Sciatic nerve (tissue), 2 donors: ENCODE measurements at regions not wholly inside any gene's neighbourhood (a gene's known extent, or its start where the extent isn't known, plus 50 kb on each side); places are given as distances from the start of the nearest gene placed in this dataset.
"Not testable (repeated sequence)": the region's sequence is repeated elsewhere in the genome, so short reads cannot be mapped to it uniquely, and the experiment has no call there.

Source experiments
- ATAC-seq: fragments of 200-7000 bp; cut with Tn5 transposase; one replicate; pipeline ENCODE4 v1.9.1; 2020; ENCODE audit warnings: mild to moderate bottlenecking, moderate library complexity
- DNase-seq: peaks from one replicate; pipeline ENCODE4 v3.0.0-alpha.2; 2020; ENCODE audit warnings: low spot score
- intact Hi-C: fragments of 100-400 bp; cut with DNase I; formaldehyde crosslinking; loops from one replicate; pipeline ENCODE4 v1.14.2; 2022
- donor health status: DM: no; HTN: no; CAD: no.
- donor health status: DM: no; HTN: no; CAD: no.

GRCh38 chr12:108425238-108425795, 86.2 kb upstream of the CMKLR1 start:
- intact Hi-C loops: no loop called here
- DNase-seq: no peak
- no peak for ATAC-seq

DNA sequence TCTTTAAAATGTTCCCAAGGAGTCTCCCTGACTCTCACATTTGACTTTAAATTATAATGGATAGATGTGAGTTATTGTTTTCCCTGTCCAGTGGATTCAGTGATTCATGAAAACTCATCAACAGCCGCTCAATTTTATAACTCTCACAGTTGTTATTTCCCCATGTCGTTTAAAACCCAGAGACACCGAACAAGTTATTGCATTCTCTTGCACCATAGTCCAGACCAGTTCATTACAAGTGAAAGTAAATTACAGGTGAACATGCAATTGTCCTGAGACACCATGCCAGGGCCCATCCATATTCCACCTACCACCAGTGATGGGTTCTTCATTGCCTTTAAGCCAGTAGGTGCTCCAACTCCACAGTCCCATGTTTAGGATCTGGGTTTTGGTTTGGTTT, 85.7 kb upstream of the CMKLR1 start:
- no peak for DNase-seq
- intact Hi-C loops: no loop called here
- ATAC-seq: no peak

DNA sequence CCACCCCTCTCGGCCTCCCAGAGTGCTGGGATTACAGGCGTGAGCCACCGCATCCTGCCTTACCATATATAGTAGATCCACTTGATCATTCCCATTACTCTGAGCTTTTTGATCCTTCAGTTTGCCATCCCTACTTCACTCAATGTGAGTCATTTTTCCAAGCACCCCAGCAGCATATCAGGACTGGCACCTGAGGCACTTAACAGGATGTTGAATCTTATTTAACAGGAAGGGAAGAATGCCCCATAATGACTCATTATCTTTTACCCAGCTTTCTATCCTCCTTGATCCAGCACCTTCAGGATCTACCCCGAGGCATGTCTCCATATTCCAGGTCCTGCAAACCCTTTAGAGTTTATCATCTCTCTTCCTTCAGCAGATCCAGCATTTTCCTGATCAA, 84.9 kb upstream of the CMKLR1 start:
- no peak for DNase-seq
- ATAC-seq: no peak
- intact Hi-C loops: no loop called here

- intact Hi-C loops: no loop called here
- DNase-seq (no peak), ATAC-seq (no peak)
Observed at GRCh38 chr12:108423486-108423885, 84.4 kb upstream of the CMKLR1 start.

GRCh38 chr12:108421082-108421481, 82.0 kb upstream of the CMKLR1 start:
- intact Hi-C loops, DNase-seq, ATAC-seq: not testable (repeated sequence)

- DNase-seq, intact Hi-C loops, ATAC-seq: not testable (repeated sequence)
Observed at GRCh38 chr12:108420421-108420820, 81.3 kb upstream of the CMKLR1 start.

- intact Hi-C loops: no loop called here
- no peak for DNase-seq
- ATAC-seq: no peak
Observed at GRCh38 chr12:108419949-108420348, 80.8 kb upstream of the CMKLR1 start.

- intact Hi-C loops: no loop called here
- ATAC-seq: no peak
- no peak for DNase-seq
Observed at GRCh38 chr12:108418164-108418890, 79.2 kb upstream of the CMKLR1 start.

- intact Hi-C loops: no loop called here
- no peak for ATAC-seq
Observed at GRCh38 chr12:108414021-108414420, 74.9 kb upstream of the CMKLR1 start.

GRCh38 chr12:108410689-108411088, 71.6 kb upstream of the CMKLR1 start:
- intact Hi-C loops: no loop called here
- DNase-seq (no peak), ATAC-seq (no peak)

More at GRCh38 chr12:108414021-108414420, 74.9 kb upstream of the CMKLR1 start:
- no peak for DNase-seq

- DNase-seq: no peak
- ATAC-seq: no peak
- intact Hi-C loops: no loop called here
Observed at GRCh38 chr12:108409481-108409880, 70.4 kb upstream of the CMKLR1 start.

DNA sequence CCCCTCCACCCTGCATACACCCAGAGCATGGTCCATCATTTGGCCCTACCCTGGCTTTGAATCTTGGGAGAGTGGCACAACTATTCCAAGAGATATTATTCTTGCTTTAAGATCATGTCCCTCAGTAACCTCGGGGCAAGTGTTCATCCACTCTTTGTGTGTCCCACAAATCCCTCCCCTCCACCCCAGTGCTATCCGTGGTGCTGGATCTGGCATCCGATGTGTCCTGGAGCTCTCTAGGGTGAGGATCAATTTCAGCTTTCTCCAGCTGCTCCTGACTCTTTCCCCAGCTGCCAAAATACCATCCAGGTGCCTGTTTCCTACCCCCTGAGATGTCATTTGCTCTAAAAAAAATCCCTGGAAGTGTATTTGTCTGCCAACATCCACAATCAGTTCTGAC, 64.8 kb upstream of the CMKLR1 start:
- intact Hi-C loops: no loop called here
- no peak for ATAC-seq
- DNase-seq: no peak

DNA sequence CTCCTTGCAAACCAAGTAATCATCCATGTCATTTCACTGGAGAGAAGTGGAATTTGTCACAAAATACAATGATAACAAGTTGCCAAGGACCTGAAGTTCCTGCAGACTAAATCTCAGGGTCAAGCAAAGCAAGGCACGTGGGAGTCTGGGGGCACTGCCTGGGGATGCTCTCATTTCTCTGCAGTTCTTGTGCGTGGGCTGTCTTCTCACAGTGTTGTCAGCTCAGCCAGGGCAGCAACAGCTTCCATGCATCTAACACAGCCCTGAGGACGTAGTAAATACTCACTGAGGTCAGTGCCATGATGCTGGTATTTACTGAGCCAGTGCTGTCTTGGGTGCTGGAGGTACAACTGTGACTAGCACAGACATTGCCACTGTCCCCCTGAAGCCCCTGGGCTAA, 62.9 kb upstream of the CMKLR1 start:
- no peak for ATAC-seq
- intact Hi-C loops: no loop called here
- DNase-seq: no peak

DNA sequence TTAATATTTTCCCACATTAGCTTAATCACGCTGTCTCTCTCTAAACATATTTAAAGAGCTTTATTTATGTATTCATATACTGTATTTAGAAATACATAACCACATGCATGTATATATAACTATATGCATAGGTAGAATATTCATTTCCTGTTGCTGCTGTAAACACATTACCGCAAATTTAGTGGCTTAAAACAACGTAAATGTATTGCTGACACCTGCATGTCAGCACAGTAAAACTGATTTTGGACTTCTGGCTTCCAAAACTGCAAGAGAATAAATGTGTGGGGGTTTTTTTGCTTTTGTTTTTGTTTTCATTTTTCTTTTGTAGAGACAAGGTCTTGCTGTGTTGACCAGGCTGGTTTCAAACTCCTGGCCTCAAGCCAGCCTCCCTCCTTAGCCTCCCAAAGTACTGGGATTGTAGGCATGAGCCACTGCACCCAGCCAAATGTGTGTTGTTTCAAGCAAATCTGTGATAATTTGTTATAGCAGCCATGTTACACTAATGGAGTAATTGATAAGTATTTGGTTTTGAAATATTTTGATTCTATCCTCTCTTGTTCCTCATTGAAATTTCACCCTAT, 61.9 kb upstream of the CMKLR1 start:
- ATAC-seq (no peak), DNase-seq (no peak)
- intact Hi-C loops: no loop called here

DNA sequence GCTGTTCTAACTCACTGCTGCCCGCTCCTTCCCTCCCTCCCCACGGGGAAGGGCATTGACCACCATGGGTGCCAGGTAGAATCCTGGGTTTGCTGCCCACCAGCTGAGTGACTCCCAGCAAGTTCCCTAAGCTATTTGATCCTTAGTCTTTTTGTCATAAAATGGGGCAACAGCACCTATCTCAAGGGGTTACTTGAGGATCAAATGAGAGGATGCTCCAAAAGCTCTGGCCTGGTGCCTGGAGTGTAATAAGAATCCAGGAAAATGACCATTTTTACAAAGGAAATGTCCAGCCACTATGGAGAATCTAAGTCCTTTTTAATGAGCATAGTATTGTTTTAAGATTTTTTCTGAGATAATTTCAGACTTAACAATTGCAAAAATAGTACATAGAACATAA, 61.4 kb upstream of the CMKLR1 start:
- DNase-seq (no peak), ATAC-seq (no peak)
- intact Hi-C loops: no loop called here

DNA sequence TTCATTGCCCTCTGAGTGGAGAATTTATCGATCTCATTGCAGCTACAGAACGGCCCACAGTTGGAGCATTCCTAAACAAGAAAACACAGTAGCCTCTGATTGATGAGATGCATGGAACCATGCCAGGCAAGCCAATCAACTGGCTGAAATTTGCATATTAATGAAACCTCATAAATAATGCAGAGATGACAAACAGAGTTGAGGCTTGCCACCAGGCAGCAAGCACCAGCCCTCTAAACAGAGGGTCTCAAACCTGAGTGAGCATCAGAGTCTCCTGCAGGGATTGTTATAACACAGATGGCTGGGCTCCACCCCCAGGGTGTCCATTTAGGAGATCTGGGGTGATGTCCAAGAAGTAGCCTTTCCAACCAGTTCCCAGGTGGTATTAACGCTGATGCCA, 60.9 kb upstream of the CMKLR1 start:
- no peak for DNase-seq
- no peak for ATAC-seq
- intact Hi-C loops: no loop called here

DNA sequence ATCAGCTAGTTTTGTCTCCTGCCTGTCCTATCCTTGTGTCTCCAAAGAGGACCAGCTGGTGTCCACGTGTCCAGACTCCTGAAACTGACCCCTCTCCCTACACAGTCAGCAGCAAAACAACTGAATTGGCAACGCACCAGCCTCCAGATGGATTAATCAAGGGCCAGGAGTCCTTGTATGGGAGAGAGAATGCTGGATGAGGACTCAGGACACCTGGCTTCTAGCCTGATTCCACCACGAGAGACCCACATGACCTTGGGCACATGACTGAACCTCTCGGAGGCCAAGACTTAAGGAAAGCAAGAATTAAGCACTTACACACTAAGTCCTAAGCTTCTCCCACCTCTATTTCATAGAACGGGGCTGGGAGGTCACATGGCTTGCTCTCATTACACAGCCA, 60.4 kb upstream of the CMKLR1 start:
- DNase-seq: peak; percentile 61
- peak; percentile 52 for ATAC-seq
- intact Hi-C loops: no loop called here

DNA sequence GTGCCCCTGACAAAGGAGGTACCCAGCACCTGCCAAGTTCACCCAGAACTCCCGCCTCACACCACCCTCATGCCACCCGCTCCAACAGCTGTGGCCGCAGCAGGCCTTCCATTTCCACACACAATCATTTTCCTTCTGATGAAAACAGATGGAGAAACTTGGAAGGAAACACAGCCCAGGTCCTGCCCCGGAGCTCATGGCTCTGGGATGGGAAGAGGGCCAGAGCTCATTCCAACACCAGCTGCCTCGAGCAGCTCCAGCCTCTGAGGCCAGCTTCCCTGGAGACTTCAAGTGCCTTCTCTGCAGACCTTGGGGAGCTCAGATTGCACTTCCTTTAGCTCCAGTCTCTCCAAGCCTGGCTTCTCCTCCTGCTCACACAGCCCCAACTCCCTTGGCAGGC, 55.1 kb upstream of the CMKLR1 start:
- ATAC-seq (peak; percentile 56), DNase-seq (no peak)
- intact Hi-C loops: no loop called here

DNA sequence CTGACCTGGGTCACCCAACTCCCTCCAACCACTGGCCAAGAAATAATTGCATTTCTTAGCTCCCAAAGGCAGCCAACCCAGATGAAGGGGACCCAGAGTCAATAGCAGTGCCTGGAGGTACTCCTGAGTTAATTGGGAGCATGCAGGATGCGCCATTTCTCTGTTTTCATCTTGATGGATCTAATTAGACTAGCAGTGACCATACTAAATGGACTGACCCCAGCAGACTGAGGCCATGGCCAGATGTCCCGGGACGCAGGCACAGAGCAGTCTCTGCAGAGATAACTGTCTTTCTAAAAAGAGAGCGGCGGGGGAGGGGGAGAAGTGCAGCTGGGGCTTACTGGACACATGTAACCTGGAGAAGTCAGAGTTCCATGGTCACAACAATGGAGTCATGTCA, 53.2 kb upstream of the CMKLR1 start:
- intact Hi-C loops: no loop called here
- DNase-seq (no peak), ATAC-seq (no peak)

- intact Hi-C loops: no loop called here
- ATAC-seq (no peak), DNase-seq (no peak)
Observed at GRCh38 chr12:108390495-108391203, 51.5 kb upstream of the CMKLR1 start.
